Femur (tissue), 1 donor: ENCODE measurements at regions not wholly inside any gene's neighbourhood (a gene's known extent, or its start where the extent isn't known, plus 50 kb on each side); places are given as distances from the start of the nearest gene placed in this dataset.
A peak's percentile ranks its signal among the peaks of the same experiment; 100 is the strongest.
"Not testable (repeated sequence)": the region's sequence is repeated elsewhere in the genome, so short reads cannot be mapped to it uniquely, and the experiment has no call there.

Experiments used
- DNase-seq: peaks from one replicate; pipeline ENCODE4 v3.0.0-alpha.2; 2017

GRCh38 chr12:114823724-114824123 is 139.7 kb upstream of the TBX3 start:
- DNase-seq = no peak

GRCh38 chr12:114821570-114821969 is 137.6 kb upstream of the TBX3 start:
- no peak for DNase-seq

- no peak for DNase-seq
Measured at GRCh38 chr12:114820796-114821195, 136.8 kb upstream of the TBX3 start.

DNA sequence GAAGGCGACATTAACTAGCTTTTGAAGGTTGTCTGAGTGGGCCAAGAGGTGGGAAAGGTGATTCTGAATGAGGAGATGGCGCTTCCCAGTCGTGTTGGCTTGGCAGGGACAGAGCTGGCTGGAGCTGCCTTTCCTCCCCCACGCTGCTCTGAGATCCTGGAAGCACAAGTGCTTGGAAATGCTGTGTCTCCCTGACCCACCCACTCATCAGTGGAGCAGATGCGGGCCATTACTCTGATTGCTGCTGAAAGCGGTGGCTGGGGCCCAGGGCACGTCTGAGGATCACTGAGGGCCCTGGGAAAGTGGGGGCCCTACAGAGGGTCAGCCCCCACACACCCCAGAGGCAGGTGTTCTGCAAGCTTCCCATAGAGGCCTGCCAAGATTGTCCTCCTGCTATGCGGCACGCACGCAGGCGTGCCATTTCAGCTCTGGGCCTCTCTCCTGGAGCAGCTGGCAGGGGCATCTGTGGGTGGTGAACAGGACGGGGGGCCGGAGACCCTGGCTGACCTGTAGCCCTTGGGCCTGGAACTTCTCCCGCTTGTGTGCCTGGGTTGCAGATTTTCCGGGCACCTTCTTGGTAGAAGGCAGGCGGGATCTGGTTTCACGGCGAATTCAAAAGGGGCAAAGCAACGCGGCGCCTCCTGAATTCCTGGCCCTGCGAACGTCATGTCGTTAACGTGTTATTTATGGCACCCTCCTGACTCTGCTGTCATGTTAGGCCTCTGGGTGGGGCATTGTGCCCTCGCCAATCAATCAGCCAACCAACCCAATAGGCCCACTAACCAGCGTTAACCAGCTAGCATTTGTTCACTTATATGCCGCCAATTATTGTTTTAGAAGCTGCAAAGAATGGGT is 133.8 kb upstream of the TBX3 start:
- peak; percentile 80 for DNase-seq

DNA sequence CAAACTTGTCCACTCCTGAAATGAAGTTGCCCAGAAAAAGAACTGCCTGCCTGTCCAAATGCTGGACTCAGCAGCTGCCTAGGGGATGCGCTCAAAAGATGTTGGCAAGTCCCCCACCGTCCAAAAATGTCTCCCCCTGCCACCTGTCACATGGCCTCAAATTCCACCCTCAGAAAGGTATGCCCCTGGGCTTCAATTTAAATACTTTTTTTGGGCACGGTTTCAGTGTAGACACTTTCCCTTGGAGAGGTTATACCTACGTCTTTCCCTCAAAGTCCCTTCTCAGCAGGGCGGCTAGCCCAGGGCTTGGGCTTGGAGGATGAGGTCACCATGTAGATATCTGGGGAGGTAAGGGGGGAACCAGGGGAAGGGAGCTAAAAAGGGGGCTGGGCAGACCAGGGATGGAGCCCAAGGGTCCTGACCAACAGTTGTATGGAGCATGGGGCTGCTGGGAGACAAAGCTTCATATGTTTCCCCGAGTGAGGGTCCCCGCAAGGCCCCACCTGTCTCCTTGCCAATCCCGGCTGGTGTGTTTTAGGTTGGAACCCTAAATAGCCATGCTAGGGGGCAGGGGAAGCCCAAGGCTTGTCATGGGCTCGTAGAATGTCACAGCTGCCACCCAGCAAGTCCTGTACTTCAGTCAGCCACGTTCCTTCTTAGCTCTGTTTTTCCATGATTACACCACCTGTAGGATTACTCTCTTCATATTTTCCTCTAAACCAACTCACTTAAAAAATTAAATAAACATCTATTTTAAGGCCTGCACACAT is 131.2 kb upstream of the TBX3 start:
- DNase-seq = no peak

DNA sequence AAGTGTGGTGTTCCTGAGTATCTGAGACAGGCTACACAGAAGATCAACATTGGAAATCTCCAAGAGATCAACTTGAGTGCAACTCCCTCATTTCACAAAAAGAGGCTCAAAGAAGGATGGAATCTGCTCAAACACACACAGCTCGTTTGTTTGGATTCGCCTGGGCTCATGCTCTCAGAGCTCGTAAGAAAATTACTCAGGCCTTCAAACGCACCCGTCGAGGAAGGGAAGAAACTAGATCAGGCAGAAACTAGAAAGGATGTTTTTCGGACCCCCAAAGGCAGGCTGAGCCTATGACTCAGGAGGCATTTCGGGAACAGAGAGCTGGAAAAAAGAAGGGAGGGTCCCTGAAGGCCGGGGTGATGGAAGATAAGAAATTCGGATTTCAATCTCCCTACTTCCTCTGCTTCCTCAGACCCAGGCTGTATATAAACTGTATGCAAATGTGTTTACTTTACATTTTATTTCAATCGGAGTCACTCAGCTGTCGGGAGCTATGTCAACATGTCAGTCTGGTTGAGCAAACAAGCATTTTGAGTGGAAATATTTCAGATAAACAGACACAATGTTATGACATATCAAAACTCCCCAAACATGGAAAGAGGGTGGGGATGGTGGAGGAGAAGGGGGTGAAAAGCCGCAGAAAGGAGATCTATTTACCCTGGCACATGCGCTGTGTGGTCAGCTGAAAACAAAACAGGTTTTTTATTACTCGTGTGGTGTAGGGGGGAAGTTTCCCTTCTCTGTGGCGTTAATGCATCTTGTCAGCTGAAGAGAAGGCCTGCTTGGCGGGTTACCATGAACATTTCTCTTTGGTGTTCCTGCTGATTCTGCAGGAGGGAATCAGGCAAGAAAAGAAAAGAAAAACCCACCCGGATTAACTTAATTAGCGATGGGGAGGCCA is 129.1 kb upstream of the TBX3 start:
- peak; percentile 28 for DNase-seq

DNA sequence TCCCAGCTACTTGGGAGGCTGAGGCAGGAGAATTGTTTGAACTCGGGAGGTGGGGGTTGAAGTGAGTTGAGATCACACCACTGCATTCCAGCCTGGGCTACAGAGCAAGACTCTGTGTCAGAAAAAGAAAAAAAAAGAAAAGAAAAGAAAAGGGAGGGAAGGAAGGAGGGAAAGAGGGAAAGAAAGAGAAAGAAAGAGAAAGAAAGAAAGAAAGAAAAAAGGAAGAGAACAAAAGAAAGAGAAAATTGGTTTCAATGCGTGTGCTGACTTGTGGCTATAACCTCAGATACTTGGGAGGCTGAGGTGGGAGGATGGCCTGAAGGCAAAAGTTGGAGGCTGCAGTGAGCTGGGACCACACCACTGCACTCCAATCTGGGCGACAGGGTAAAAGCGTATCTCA is 128.4 kb upstream of the TBX3 start:
- no peak for DNase-seq

GRCh38 chr12:114809097-114809496 is 125.1 kb upstream of the TBX3 start:
- no peak for DNase-seq

DNA sequence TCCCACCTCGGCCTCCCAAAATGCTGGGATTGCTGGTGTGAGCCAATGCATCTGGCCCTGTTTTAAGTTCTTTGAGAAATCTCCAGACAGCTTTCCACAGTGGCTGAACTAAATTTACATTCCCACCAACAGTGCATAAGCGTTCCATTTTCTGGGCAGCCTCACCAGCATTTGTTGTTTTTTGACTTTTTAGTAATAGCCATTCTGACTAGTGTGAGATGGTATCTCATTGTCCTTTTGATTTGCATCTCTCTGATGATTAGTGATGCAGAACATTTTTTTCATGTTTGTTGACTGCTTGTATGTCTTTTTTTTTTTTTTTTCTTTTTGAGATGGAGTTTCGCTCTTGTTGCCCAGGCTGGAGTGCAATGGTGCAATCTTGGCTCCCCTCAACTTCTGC is 117.4 kb upstream of the TBX3 start:
- DNase-seq = not testable (repeated sequence)

- DNase-seq = not testable (repeated sequence)
Measured at GRCh38 chr12:114800566-114800965, 116.6 kb upstream of the TBX3 start.

- DNase-seq = peak; percentile 64
Measured at GRCh38 chr12:114799574-114800487, 115.9 kb upstream of the TBX3 start.

DNA sequence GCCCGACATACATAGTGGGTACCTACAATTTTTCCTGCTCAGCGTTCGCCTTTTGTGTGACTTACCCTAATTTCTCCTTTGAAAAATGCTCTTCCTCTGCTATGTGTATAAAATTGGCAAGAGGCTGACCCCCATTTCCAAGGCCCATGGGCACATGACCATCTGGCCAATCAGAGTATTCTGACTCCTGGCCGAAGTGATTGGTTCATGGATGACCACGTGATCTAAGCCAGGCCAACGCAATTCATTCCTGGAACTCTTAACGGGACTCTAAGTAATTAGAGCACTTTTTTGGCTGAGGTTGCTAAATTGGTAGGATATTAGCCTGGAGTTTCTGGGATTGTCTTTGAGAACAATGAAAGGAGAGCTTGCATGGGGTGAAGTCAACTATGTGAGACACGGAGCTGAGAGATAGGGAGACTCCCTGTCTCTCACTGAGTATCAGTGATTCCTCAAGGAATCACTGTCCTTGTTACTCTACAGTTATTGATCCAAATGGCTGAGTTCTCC is 110.1 kb upstream of the TBX3 start:
- no peak for DNase-seq

- no peak for DNase-seq
Measured at GRCh38 chr12:114790276-114790675, 106.3 kb upstream of the TBX3 start.

DNA sequence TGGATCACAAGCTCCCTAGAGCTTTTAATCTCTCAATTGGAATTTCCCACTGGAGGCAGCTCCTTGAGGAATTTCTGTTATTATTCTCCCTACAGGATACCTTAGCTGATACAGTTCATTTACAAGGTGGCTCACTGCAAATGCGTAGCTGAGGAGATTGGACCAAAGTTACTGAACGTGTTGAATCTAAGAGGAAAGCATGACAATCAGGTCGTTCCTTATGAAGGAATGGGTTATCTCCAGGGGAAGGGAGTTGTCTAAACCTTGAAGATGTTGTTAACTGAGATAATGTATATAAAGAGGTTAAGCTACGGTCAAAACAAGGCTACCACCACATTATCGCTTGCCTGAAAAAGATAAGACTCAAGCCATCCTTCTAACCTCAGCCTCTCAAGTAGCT is 105.8 kb upstream of the TBX3 start:
- no peak for DNase-seq

GRCh38 chr12:114789276-114789675 is 105.3 kb upstream of the TBX3 start:
- DNase-seq = no peak

DNA sequence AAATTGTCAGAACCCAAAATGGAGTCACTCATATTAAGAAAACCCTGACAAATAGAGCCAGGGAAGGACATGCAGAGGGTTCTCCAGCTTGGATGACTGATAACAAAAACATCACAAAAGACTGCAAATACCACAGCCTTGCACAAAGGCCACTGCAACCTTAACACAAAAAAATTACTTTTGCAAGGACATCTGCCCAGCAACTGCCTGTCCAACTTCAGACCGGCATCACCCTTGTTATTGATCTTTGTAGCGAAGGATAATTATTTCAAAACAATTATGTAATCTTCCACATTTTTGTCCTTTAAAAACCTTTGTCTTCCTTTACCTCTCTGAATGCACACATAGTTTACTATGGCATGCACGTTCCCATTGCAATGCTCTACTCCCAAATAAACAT is 100.6 kb upstream of the TBX3 start:
- DNase-seq = no peak

DNA sequence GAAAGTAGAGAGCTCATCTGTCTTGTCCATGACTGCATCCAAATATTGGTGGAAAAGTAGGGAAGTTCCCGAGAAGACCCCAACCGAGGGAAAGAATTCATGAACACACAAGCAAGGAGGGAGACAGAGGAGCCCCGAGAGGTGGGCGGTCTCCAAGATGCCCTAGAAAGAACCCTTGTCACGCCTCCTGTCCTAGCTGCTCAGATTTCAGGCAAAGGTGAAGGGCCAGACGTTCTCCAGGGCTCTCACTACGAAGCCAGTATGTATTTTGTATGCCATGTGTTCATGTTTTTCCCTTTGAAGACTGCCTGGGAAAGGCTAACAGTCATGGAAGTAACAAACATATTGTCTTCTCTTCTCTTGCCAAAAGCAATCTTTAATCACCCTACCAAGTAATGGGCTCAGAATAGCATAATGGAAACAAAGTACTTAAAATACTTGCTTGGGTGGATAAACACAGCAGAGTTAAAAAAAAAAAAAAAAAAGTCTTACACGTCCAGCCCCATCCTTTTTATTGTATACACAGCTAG is 99.2 kb upstream of the TBX3 start:
- no peak for DNase-seq

DNA sequence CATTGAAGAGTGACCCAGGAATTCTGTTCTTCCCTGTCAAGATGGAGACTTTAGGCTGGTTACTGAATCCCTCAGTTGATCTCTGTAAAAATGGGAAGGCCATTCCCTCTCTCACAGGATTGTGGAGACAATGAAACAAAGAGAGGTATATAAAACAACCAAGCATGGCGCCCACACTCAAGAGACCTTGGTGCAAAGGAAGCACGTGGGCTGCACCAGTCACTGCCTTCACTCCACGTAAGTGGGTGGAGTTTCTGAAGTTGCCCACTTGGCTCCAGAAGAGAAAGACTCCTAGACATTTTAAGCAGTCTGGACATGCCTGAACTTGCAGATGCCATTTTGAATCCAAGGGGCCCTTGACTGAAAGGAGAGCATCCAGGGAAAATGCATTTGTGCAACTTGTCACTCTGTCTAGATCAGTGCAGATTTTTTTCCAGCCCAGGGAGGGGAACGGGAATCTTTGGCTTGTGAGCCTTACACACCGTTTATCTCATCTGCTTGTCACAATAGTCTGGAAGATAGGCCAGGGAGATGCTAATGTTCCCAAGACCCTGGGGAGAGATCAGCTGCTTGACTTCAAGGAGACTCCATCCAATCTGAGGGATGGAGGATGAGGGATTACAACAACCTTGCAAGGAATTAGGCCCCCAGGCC is 96.9 kb upstream of the TBX3 start:
- no peak for DNase-seq

- DNase-seq = no peak
Measured at GRCh38 chr12:114779647-114780046, 95.7 kb upstream of the TBX3 start.

GRCh38 chr12:114779186-114779585 is 95.2 kb upstream of the TBX3 start:
- no peak for DNase-seq
